Testis (tissue), 2 donors: ENCODE measurements at regions not wholly inside any gene's neighbourhood (a gene's known extent, or its start where the extent isn't known, plus 50 kb on each side); places are given as distances from the start of the nearest gene placed in this dataset.
"Not testable (repeated sequence)": the region's sequence is repeated elsewhere in the genome, so short reads cannot be mapped to it uniquely, and the experiment has no call there.

ENCODE experiments used
- POLR2A ChIP-seq: fragments of 450-650 bp; IDR thresholded peaks from one replicate; pipeline ENCODE4 v1.6.1; 2017; ENCODE audit warnings: antibody characterized with exemption, mild to moderate bottlenecking, moderate library complexity
- TF ChIP-seq, protein P1 (sequence below), 3 experiments: fragments of 450-650 bp in 2 of 3; fragments of 200-600 bp in 1 of 3; sonication (generic) in 1 of 3; IDR thresholded peaks; one replicate each; pipeline ENCODE4 v1.5.1; 2016 to 2019; ENCODE audit warnings: antibody characterized with exemption in 3 of 3, mild to moderate bottlenecking in 2 of 3, moderate library complexity in 1 of 3

GRCh38 chr1:143734261-143734660 lies 237.5 kb downstream of the FAM72C start:
- TF ChIP-seq, protein P1, sequence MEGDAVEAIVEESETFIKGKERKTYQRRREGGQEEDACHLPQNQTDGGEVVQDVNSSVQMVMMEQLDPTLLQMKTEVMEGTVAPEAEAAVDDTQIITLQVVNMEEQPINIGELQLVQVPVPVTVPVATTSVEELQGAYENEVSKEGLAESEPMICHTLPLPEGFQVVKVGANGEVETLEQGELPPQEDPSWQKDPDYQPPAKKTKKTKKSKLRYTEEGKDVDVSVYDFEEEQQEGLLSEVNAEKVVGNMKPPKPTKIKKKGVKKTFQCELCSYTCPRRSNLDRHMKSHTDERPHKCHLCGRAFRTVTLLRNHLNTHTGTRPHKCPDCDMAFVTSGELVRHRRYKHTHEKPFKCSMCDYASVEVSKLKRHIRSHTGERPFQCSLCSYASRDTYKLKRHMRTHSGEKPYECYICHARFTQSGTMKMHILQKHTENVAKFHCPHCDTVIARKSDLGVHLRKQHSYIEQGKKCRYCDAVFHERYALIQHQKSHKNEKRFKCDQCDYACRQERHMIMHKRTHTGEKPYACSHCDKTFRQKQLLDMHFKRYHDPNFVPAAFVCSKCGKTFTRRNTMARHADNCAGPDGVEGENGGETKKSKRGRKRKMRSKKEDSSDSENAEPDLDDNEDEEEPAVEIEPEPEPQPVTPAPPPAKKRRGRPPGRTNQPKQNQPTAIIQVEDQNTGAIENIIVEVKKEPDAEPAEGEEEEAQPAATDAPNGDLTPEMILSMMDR (IDR thresholded peaks at IDR 0.05): not testable (repeated sequence)
- TF ChIP-seq POLR2A: not testable (repeated sequence)
